GM21576 (cell line): ENCODE measurements at regions not wholly inside any gene's neighbourhood (a gene's known extent, or its start where the extent isn't known, plus 50 kb on each side); places are given as distances from the start of the nearest gene placed in this dataset.
"Not testable (repeated sequence)": the region's sequence is repeated elsewhere in the genome, so short reads cannot be mapped to it uniquely, and the experiment has no call there.

Source experiments
- ATAC-seq: cut with Tn5 transposase; IDR thresholded peaks from one replicate; pipeline ENCODE4 v1.9.1; 2021; ENCODE audit warnings: mild to moderate bottlenecking, moderate library complexity; ENCODE audit not compliant: unreplicated experiment

DNA sequence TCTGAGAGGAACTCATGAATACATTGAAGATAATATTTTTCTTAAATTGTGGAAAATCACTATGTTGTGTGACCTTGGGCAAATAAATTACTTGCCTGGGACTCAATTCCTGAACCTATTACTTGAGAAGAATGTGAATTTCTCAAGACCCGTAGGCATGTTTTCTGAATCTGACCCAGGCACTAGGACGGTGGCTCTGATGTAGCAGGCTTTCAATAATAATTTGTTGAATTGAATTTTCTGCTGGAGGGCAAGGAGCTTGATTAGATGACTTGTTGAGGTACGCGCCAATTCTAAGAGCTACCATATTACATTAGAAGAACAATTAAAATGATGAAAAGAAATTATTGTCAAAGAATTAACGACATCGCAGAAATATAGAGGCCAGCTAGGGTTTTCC lies 150.2 kb upstream of the LRRC3B start:
- ATAC-seq = no peak

- no peak for ATAC-seq
These were observed 147.9 kb upstream of the LRRC3B start for GRCh38 chr3:26474706-26475105.

DNA sequence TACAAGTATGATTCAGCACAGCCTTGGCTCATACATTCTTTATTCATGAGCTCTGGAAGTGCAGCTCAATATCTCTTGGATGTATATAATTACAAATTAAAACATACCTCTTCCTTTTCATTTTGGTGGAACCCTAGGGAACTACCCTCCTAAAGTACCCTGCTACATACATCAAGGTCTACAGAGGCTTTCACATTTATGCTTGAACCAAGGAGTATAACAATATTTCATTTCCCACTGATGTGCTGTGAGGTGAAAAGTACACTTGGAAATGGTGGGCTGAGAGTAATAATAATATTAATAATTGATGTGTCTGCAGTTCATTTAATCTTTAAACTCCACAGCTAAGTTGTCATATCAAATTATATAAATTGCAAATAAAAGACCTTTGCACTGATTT lies 142.2 kb upstream of the LRRC3B start:
- no peak for ATAC-seq

GRCh38 chr3:26484140-26484539 lies 138.4 kb upstream of the LRRC3B start:
- no peak for ATAC-seq

GRCh38 chr3:26498271-26498670 lies 124.3 kb upstream of the LRRC3B start:
- ATAC-seq = no peak

GRCh38 chr3:26505399-26505798 lies 117.2 kb upstream of the LRRC3B start:
- ATAC-seq = no peak

DNA sequence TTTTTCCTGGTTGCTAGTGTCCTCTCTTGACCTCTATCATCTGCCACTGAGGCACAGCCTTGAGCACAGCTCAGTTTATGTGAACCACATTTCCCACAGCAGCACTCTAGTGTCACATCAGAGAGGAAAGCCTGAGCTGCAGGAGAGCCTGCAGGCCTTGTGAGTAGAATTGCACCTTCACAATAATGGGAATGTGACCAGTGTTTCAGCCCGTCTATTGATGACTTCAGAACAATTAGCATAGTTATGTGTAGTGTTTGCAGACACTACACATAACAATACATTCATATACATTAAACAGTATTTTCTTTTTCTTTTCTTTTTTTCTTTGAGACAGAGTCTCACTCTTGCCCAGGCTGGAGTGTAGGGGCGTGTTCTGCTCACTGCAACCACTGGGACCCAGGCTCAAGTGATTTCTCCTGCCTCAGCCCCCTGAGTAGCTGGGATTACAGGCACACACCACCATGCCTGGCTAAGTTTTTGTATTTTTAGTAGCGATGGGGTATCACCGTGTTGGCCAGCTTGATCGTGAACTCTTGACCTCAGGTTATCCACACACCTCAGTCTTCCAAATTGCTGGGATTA lies 108.0 kb upstream of the LRRC3B start:
- not testable (repeated sequence) for ATAC-seq

DNA sequence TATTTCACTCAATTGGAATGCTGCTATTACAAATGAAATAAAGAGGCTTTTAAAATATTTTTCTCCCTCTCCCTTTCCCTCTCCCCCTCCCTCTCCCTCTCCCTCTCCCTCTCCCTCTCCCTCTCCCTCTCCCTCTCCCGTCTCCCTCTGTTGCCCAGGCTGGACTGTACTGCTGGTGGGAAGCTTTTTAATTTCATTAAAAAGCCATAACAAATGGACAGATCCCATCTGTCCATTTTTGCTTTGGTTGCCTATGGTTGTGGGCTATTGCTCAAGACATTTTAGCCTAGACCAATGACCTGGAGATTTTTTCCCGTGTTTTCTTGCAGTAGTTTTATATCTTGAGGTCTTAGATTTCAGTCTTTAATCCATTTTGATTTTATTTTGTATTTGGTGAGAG lies 107.2 kb upstream of the LRRC3B start:
- ATAC-seq = no peak

- no peak for ATAC-seq
These were observed 101.3 kb upstream of the LRRC3B start for GRCh38 chr3:26521261-26521660.

DNA sequence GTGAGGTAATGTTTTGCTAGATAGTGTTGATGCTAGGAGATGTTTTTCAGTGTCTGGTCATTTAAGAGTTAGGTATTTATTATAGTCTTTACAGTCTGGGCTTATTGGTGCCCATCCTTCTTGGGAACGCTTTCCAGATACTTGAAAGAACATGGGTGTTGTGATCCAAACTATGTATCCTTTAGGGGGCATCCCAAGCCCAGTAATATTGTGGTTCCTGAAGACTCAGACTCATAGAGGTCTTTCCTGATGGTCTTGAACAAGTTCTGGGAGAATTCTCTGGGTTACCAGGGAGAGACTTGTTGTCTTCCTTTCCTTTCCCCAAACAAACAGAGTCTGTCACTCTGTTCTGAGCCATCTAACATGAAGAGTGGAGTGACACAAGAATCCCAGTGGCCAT lies 99.7 kb upstream of the LRRC3B start:
- no peak for ATAC-seq

DNA sequence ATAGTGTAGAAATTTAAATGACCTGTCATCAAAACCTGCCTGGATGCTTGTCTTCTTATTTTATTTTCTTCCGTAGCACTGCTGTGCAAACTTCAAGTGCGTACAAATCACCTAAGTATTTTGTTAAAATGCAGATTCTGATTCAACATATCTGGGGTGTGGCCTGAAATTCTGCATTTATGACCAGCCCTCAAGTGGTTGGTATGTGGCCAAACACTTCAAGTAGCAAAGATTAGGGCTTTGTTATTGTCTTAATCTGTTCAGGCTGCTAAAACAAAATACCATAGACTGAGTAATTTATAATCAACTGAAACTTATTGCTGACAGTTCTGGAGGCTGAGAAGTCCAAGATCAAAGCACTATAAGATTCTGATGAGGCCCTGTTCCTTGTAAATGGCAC lies 97.6 kb upstream of the LRRC3B start:
- no peak for ATAC-seq

GRCh38 chr3:26535151-26535550 lies 87.4 kb upstream of the LRRC3B start:
- ATAC-seq = no peak

DNA sequence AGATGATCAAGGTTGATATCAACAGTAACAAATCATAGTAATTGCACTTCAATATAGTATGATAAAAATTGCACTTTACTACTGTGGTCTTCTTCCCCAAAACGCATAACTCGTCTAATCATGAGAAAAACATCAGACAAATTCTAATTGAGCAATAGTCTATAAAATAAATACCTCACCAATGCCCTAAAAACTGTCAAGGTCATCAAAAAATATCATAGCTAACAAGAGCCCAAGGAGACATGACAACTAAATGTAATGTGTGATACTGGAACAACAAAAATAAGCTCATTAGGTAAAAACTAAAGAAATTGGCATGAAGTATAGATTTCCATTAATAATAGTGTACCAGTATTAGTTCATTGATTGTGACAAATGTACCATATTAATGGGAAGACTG lies 85.6 kb upstream of the LRRC3B start:
- no peak for ATAC-seq

GRCh38 chr3:26550413-26550812 lies 72.2 kb upstream of the LRRC3B start:
- no peak for ATAC-seq

GRCh38 chr3:26556637-26557036 lies 65.9 kb upstream of the LRRC3B start:
- ATAC-seq = no peak

GRCh38 chr3:26558257-26558656 lies 64.3 kb upstream of the LRRC3B start:
- ATAC-seq = no peak

DNA sequence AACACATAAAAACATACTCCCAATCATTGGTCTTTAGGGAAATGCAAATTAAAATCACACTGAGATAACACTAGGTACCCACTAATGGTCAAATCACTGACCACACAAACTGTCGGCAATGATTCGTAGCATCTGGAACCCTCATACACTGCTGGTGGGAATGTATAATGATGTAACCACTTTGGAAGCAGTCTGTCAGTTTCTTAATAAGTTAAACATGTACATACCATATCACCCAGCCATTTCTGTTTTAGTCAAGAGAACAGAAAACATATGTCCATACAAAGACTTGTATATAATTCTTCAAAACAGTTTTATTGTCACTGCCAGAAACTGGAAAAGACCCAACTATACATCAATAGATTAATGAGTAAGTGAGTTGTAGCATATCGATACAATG lies 63.3 kb upstream of the LRRC3B start:
- ATAC-seq = no peak

- ATAC-seq = no peak
These were observed 62.5 kb upstream of the LRRC3B start for GRCh38 chr3:26560081-26560480.

- ATAC-seq = no peak
These were observed 60.4 kb upstream of the LRRC3B start for GRCh38 chr3:26562021-26562768.
